H1 (cell line): ENCODE measurements at regions not wholly inside any gene's neighbourhood (a gene's known extent, or its start where the extent isn't known, plus 50 kb on each side); places are given as distances from the start of the nearest gene placed in this dataset.

Experiments
- CTCF ChIA-PET: fragments of 300-600 bp; sonication (Branson Sonifier 250); formaldehyde crosslinking; loops from one replicate; lab custom pipeline; 2021; ENCODE audit not compliant: partially characterized antibody; lab: Charles Lee
- POLR2A ChIA-PET: fragments of 300-600 bp; sonication (Branson Sonifier 250); formaldehyde crosslinking; loops from one replicate; lab custom pipeline; 2021; ENCODE audit warnings: inconsistent platforms; ENCODE audit not compliant: partially characterized antibody; lab: Charles Lee
- DNase-seq, 2 experiments: peaks; one replicate each; pipeline versions ENCODE4 v3.0.0 to v3.0.0-alpha.2; 2010 to 2022; ENCODE audit warnings: low spot score in 2 of 2, low read depth in 1 of 2, mixed read lengths in 1 of 2
- FAIRE-seq: peaks from 2 replicates; lab custom pipeline; 2011; peaks lifted over from hg19 to GRCh38; lab: Jason Lieb, UNC
- H2AFZ ChIP-seq: 2 replicates; pipeline ENCODE4 v1.8.1; 2012; ENCODE audit warnings: low read length, inconsistent platforms
- H2AK5ac ChIP-seq: 2 replicates; pipeline ENCODE4 v1.6.1; 2013; ENCODE audit warnings: low read depth, low read length
- H2BK120ac ChIP-seq: replicated peaks from 2 replicates; pipeline ENCODE3; 2013; ENCODE audit warnings: low read depth, low read length, inconsistent platforms
- H2BK12ac ChIP-seq: 2 replicates; pipeline ENCODE4 v1.6.1; 2013; ENCODE audit warnings: low read depth, low read length
- H2BK15ac ChIP-seq: 2 replicates; pipeline ENCODE4 v1.6.1; 2013; ENCODE audit warnings: low read length
- H2BK20ac ChIP-seq: 2 replicates; pipeline ENCODE4 v1.6.1; 2013; ENCODE audit warnings: low read length
- H2BK5ac ChIP-seq: 2 replicates; pipeline ENCODE4 v1.6.1; 2013; ENCODE audit warnings: low read depth, low read length
- H3K14ac ChIP-seq: 2 replicates; pipeline ENCODE4 v1.6.1; 2013; ENCODE audit warnings: inconsistent platforms; ENCODE audit not compliant: insufficient read length
- H3K18ac ChIP-seq: 2 replicates; pipeline ENCODE4 v1.6.1; 2013; ENCODE audit warnings: low read length; ENCODE audit errors: extremely low read depth
- H3K23ac ChIP-seq: 2 replicates; pipeline ENCODE4 v1.6.1; 2013; ENCODE audit warnings: inconsistent platforms; ENCODE audit not compliant: insufficient read length
- H3K23me2 ChIP-seq: 2 replicates; pipeline ENCODE4 v1.6.1; 2013; ENCODE audit warnings: low read depth, low read length
- H3K27ac ChIP-seq: 2 replicates; pipeline ENCODE4 v1.6.1; 2011; ENCODE audit warnings: low read depth, low read length, inconsistent platforms
- H3K27me3 ChIP-seq, 4 experiments: replicated peaks in 1 of 4; 1 replicate in 1 of 4; 2 replicates in 3 of 4; pipeline versions ENCODE4 v1.6.1 to v1.8.1; 2011 to 2013; ENCODE audit warnings: low read length in 3 of 4, mild to moderate bottlenecking in 3 of 4, inconsistent platforms in 2 of 4, mixed read lengths in 2 of 4, moderate library complexity in 1 of 4; ENCODE audit not compliant: control insufficient read depth in 3 of 4, insufficient read depth in 3 of 4; ENCODE audit errors: extremely low read depth in 1 of 4
- H3K36me3 ChIP-seq, 4 experiments: 2 replicates each; pipeline versions ENCODE4 v1.6.1 to v1.8.1; 2011 to 2013; ENCODE audit warnings: mild to moderate bottlenecking in 4 of 4, low read length in 3 of 4, moderate library complexity in 2 of 4, control low read depth in 1 of 4, inconsistent platforms in 1 of 4; ENCODE audit not compliant: insufficient read depth in 4 of 4, control insufficient read depth in 2 of 4
- H3K4ac ChIP-seq: replicated peaks from 2 replicates; pipeline ENCODE3; 2013; ENCODE audit warnings: low read length, low read depth, mixed read lengths, inconsistent platforms; ENCODE audit not compliant: insufficient read length
- H3K4me1 ChIP-seq, 4 experiments: replicated peaks in 1 of 4; 1 replicate in 1 of 4; 2 replicates in 3 of 4; pipeline versions ENCODE4 v1.6.1 to v1.8.1; 2011 to 2013; ENCODE audit warnings: low read length in 3 of 4, inconsistent platforms in 2 of 4, mixed read lengths in 1 of 4; ENCODE audit not compliant: insufficient read depth in 4 of 4, control insufficient read depth in 3 of 4
- H3K4me2 ChIP-seq, 2 experiments: 2 replicates each; pipeline versions ENCODE4 v1.6.1 to v1.8.1; 2011 to 2013; ENCODE audit warnings: low read depth in 2 of 2, low read length in 2 of 2, control low read depth in 1 of 2, inconsistent platforms in 1 of 2, mild to moderate bottlenecking in 1 of 2; ENCODE audit not compliant: insufficient read depth in 1 of 2
- H3K4me3 ChIP-seq, 4 experiments: fragments of 200-600, 300-600 bp in 1 of 4; sonication (generic), shearing (Covaris generic), sonication (Bioruptor Twin) in 1 of 4; 2 replicates each; pipeline versions ENCODE4 v1.5.1 to v1.8.1; 2011 to 2016; ENCODE audit warnings: low read length in 4 of 4, low read depth in 3 of 4, control low read depth in 2 of 4, inconsistent platforms in 2 of 4, mild to moderate bottlenecking in 2 of 4, mixed read lengths in 1 of 4, moderate library complexity in 1 of 4; ENCODE audit not compliant: insufficient read depth in 2 of 4; ENCODE audit errors: extremely low read depth in 1 of 4
- H3K56ac ChIP-seq: replicated peaks from 2 replicates; pipeline ENCODE3; 2013; ENCODE audit warnings: low read depth, mild to moderate bottlenecking, mixed read lengths, low read length, inconsistent platforms; ENCODE audit not compliant: insufficient read length
- H3K79me1 ChIP-seq: 2 replicates; pipeline ENCODE4 v1.6.1; 2013; ENCODE audit warnings: low read depth, low read length, control low read depth
- H3K79me2 ChIP-seq, 2 experiments: 2 replicates each; pipeline versions ENCODE4 v1.6.1 to v1.8.1; 2012 to 2013; ENCODE audit warnings: low read length in 2 of 2, mild to moderate bottlenecking in 2 of 2, inconsistent platforms in 1 of 2; ENCODE audit not compliant: insufficient read depth in 2 of 2, control insufficient read depth in 1 of 2
- H3K9ac ChIP-seq, 4 experiments: replicated peaks in 1 of 4; 1 replicate in 1 of 4; 2 replicates in 3 of 4; pipeline versions ENCODE4 v1.6.1 to v1.8.1; 2011 to 2013; ENCODE audit warnings: low read depth in 3 of 4, low read length in 3 of 4, control low read depth in 2 of 4, mild to moderate bottlenecking in 2 of 4, moderate library complexity in 2 of 4, inconsistent platforms in 1 of 4; ENCODE audit errors: extremely low read depth in 1 of 4
- H3K9me3 ChIP-seq, 2 experiments: 2 replicates each; pipeline versions ENCODE4 v1.6.1 to v1.8.1; 2012 to 2013; ENCODE audit warnings: mild to moderate bottlenecking in 2 of 2, moderate library complexity in 2 of 2, control low read depth in 1 of 2, inconsistent platforms in 1 of 2, low read depth in 1 of 2, low read length in 1 of 2, mixed read lengths in 1 of 2; ENCODE audit not compliant: insufficient read depth in 2 of 2
- H4K20me1 ChIP-seq, 2 experiments: replicated peaks in 1 of 2; 2 replicates each; pipeline versions ENCODE3 to v1.8.1; 2011 to 2013; ENCODE audit warnings: inconsistent platforms in 2 of 2, low read length in 2 of 2, mild to moderate bottlenecking in 1 of 2; ENCODE audit not compliant: insufficient read depth in 2 of 2, control insufficient read depth in 1 of 2
- H4K5ac ChIP-seq: 2 replicates; pipeline ENCODE4 v1.6.1; 2013; ENCODE audit warnings: low read length, low read depth, mixed read lengths, inconsistent platforms; ENCODE audit not compliant: insufficient read length
- H4K8ac ChIP-seq: 2 replicates; pipeline ENCODE4 v1.8.0; 2013; ENCODE audit warnings: mild to moderate bottlenecking, moderate library complexity, low read length, inconsistent platforms; ENCODE audit not compliant: insufficient read depth; ENCODE audit errors: extremely low read depth
- H4K91ac ChIP-seq: replicated peaks from 2 replicates; pipeline ENCODE3; 2013; ENCODE audit warnings: low read length, mixed read lengths, inconsistent platforms; ENCODE audit not compliant: insufficient read length
- ASH2L ChIP-seq: fragments of 200-600, 300-600 bp; sonication (generic); IDR thresholded peaks from one replicate; pipeline ENCODE4 v1.7.1; 2017; ENCODE audit warnings: low read length
- ATF2 ChIP-seq: IDR thresholded peaks from 2 replicates; pipeline ENCODE4 v1.6.1; 2012; ENCODE audit warnings: low read length, inconsistent platforms
- EGR1 ChIP-seq: IDR thresholded peaks from 2 replicates; pipeline ENCODE4 v1.6.1; 2011; ENCODE audit warnings: low read depth, low read length, borderline replicate concordance
- FOSL1 ChIP-seq: IDR thresholded peaks from 2 replicates; pipeline ENCODE4 v1.6.1; 2011; ENCODE audit warnings: mild to moderate bottlenecking, low read depth, low read length, moderate library complexity; ENCODE audit not compliant: insufficient read depth
- JUND ChIP-seq: IDR thresholded peaks from 2 replicates; pipeline ENCODE4 v1.6.1; 2011; ENCODE audit warnings: mild to moderate bottlenecking, improper control_type of control experiment, low read length
- NANOG ChIP-seq: IDR thresholded peaks from 2 replicates; pipeline ENCODE4 v1.6.1; 2011; ENCODE audit warnings: low read length, low read depth, mild to moderate bottlenecking, inconsistent platforms; ENCODE audit not compliant: insufficient read depth, poor library complexity, severe bottlenecking
- NRF1 ChIP-seq: IDR thresholded peaks from 2 replicates; pipeline ENCODE4 v1.6.1; 2011; ENCODE audit warnings: mild to moderate bottlenecking, low read depth, low read length, improper control_type of control experiment
- POLR2A ChIP-seq, 2 experiments: IDR thresholded peaks; 1 replicate in 1 of 2; 2 replicates in 1 of 2; pipeline ENCODE4 v1.6.1; 2011; ENCODE audit warnings: low read depth in 2 of 2, low read length in 2 of 2, mild to moderate bottlenecking in 2 of 2; ENCODE audit errors: control extremely low read depth in 1 of 2
- RNF2 ChIP-seq: fragments of 200-900, 300-1000 bp; sonication (generic); IDR thresholded peaks from 2 replicates; pipeline ENCODE4 v1.7.1; 2016; ENCODE audit warnings: borderline replicate concordance, low read depth, mild to moderate bottlenecking, antibody characterized with exemption, low read length; ENCODE audit not compliant: poor library complexity, severe bottlenecking; ENCODE audit errors: missing control alignments
- SIRT6 ChIP-seq: IDR thresholded peaks from one replicate; pipeline ENCODE4 v1.7.1; 2012; ENCODE audit warnings: low read length, inconsistent platforms
- SP2 ChIP-seq: IDR thresholded peaks from 2 replicates; pipeline ENCODE4 v1.6.1; 2012; ENCODE audit warnings: mild to moderate bottlenecking, low read length, inconsistent platforms
- ZNF274 ChIP-seq: IDR thresholded peaks from 2 replicates; pipeline ENCODE4 v1.7.0; 2012; ENCODE audit warnings: low read length, borderline replicate concordance; ENCODE audit errors: extremely low read depth
- whole genome bisulfite sequencing, 2 experiments: shearing (Covaris generic) in 1 of 2; methylation state at CpG; one replicate each; pipeline versions ENCODE4 v1.1.6 to v1.1.7; 2013 to 2015; ENCODE audit warnings: low lambda C conversion rate in 2 of 2, mixed read lengths in 2 of 2, inconsistent platforms in 1 of 2, low coverage in 1 of 2, missing lambda C conversion rate in 1 of 2; ENCODE audit not compliant: insufficient replicate concordance in 2 of 2, insufficient coverage in 1 of 2, insufficient read length in 1 of 2; ENCODE audit errors: extremely low coverage in 1 of 2, missing lambda C conversion rate in 1 of 2; 5-methylcytosine and 5-hydroxymethylcytosine counted together

- Histone ChIP-seq H3K9ac (no peak overlapping the region), H3K23ac (no peak overlapping the region), H2BK12ac (no peak overlapping the region), H3K23me2 (peaks cover 10% of the 10 kb centered on the region), H3K4me1 (0 out of 7 replicates have a peak, but pooled peaks cover 0 to 3% (median 0%) of the 10 kb centered on the region in 4 experiments), H3K27me3 (peaks cover 0 to 19% (median 14%) of the 10 kb centered on the region in 4 experiments; a peak in 5 of 7 replicates), H4K5ac (no peak overlapping the region), H2BK5ac (no peak overlapping the region), H3K27ac (no peak overlapping the region), H3K18ac (no peak overlapping the region), H3K4me2 (no peak overlapping the region), H3K14ac (no peak overlapping the region), H2AK5ac (no peak overlapping the region), H3K79me1 (no peaks in the 10 kb centered on the region; the same call in 1 of the 2 replicates), H2AFZ (no peak overlapping the region), H2BK120ac (no peak overlapping the region), H2BK15ac (no peak overlapping the region), H4K8ac (no peak overlapping the region), H4K91ac (no peak overlapping the region), H2BK20ac (no peak overlapping the region), H3K9me3 (peaks cover 8 to 20% of the 10 kb centered on the region in 2 experiments; a peak in 3 of 4 replicates), H3K4ac (no peak overlapping the region), H3K79me2 (0 out of 4 replicates have a peak, but pooled peaks cover 0 to 3% of the 10 kb centered on the region in 2 experiments), H4K20me1 (peaks cover 0 to 11% of the 10 kb centered on the region in 2 experiments), H3K36me3 (no peaks in the 10 kb centered on the region; a peak in 2 of 8 replicates), H3K56ac (no peak overlapping the region), H3K4me3 (no peak overlapping the region)
- CTCF ChIA-PET, result interaction anchor here (0.9 kb wide), 2 partner anchors 11 to 36 kb away, joined by 3 to 4 read pairs; no protein-coding TSS in a partner anchor
- DNase-seq (no peak), FAIRE-seq (no peak)
- POLR2A ChIA-PET, result no interaction called here
- WGBS, 2 experiments, result 91% methylated on average over 14 of the region's 14 CpGs; no CpG with 5 or more reads in 1 of the 2 experiments
- TF ChIP-seq RNF2, result no peak
- no peak for TF ChIP-seq EGR1
- no peak for TF ChIP-seq FOSL1
- TF ChIP-seq NANOG, result no peak
- no peak for TF ChIP-seq ASH2L
- no peak for TF ChIP-seq SP2
- TF ChIP-seq ZNF274, result no peak
- no peak for TF ChIP-seq NRF1
- TF ChIP-seq JUND, result no peak
- no peak for TF ChIP-seq SIRT6
- no peak for TF ChIP-seq ATF2
- TF ChIP-seq POLR2A (IDR thresholded peaks at IDR 0.05; ENCODE audit: control extremely low read depth in 1 of 2, low read depth in 2 of 2, low read length in 2 of 2), result no peak
Observed at GRCh38 chr21:45592626-45593134, 50.4 kb upstream of the SLC19A1 start.
